Osteocyte (in vitro differentiated cells): ENCODE measurements at regions not wholly inside any gene's neighbourhood (a gene's known extent, or its start where the extent isn't known, plus 50 kb on each side); places are given as distances from the start of the nearest gene placed in this dataset.
A peak's percentile ranks its signal among the peaks of the same experiment; 100 is the strongest.

Source experiments
- DNase-seq: peaks from one replicate; pipeline ENCODE4 v3.0.0; 2021; ENCODE audit warnings: mixed read lengths; ENCODE audit not compliant: unreplicated experiment; ENCODE audit errors: extremely low spot score
- H3K27ac Mint-ChIP-seq: one replicate; pipeline ENCODE4 v1.8.0; 2021; ENCODE audit warnings: mild to moderate bottlenecking, mixed read lengths; ENCODE audit not compliant: unreplicated experiment
- H3K27me3 Mint-ChIP-seq: one replicate; pipeline ENCODE4 v1.8.0; 2021; ENCODE audit warnings: mixed read lengths; ENCODE audit not compliant: unreplicated experiment
- H3K36me3 Mint-ChIP-seq: one replicate; pipeline ENCODE4 v1.8.0; 2021; ENCODE audit warnings: mixed read lengths; ENCODE audit not compliant: unreplicated experiment
- H3K4me1 Mint-ChIP-seq: one replicate; pipeline ENCODE4 v1.8.0; 2021; ENCODE audit warnings: mixed read lengths; ENCODE audit not compliant: unreplicated experiment
- H3K4me3 Mint-ChIP-seq: one replicate; pipeline ENCODE4 v1.8.0; 2021; ENCODE audit warnings: mild to moderate bottlenecking, moderate library complexity, mixed read lengths; ENCODE audit not compliant: unreplicated experiment
- H3K9me3 Mint-ChIP-seq: one replicate; pipeline ENCODE4 v1.8.0; 2021; ENCODE audit warnings: mixed read lengths; ENCODE audit not compliant: unreplicated experiment
- TF ChIP-seq, protein P1 (sequence below): fragments of 200-600 bp; sonication (generic); IDR thresholded peaks from 2 replicates; pipeline ENCODE4 v1.5.0; 2021; ENCODE audit warnings: antibody characterized with exemption, mild to moderate bottlenecking, moderate library complexity

DNA sequence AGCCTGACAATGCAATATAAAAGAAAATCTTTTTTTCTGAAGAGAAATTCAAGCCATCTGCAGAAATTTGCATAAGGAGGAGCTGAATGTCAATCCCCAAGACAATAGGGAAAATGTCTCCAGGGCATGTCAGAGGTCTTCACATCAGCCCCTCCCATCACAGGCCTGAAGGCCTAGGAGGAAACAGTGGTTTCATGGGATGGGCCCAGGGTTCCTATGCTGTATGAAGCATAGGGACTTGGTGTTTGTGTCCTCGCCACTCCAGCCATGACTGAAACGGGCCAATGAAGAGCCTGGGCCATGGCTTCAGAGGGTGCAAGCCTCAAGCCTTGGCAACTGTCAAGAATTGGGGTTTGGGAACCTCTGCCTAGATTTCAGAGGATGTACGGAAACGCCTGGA is 883.5 kb downstream of the UQCRFS1 start:
- Mint-ChIP-seq H3K27me3 (no peaks in the 10 kb centered on the region), H3K4me1 (no peaks in the 10 kb centered on the region), H3K27ac (no peak overlapping the region), H3K36me3 (no peaks in the 10 kb centered on the region), H3K9me3 (peaks cover 5% of the 10 kb centered on the region), H3K4me3 (no peak overlapping the region)
- TF ChIP-seq, protein P1, sequence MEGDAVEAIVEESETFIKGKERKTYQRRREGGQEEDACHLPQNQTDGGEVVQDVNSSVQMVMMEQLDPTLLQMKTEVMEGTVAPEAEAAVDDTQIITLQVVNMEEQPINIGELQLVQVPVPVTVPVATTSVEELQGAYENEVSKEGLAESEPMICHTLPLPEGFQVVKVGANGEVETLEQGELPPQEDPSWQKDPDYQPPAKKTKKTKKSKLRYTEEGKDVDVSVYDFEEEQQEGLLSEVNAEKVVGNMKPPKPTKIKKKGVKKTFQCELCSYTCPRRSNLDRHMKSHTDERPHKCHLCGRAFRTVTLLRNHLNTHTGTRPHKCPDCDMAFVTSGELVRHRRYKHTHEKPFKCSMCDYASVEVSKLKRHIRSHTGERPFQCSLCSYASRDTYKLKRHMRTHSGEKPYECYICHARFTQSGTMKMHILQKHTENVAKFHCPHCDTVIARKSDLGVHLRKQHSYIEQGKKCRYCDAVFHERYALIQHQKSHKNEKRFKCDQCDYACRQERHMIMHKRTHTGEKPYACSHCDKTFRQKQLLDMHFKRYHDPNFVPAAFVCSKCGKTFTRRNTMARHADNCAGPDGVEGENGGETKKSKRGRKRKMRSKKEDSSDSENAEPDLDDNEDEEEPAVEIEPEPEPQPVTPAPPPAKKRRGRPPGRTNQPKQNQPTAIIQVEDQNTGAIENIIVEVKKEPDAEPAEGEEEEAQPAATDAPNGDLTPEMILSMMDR = no peak
- peak; percentile 23 for DNase-seq

DNA sequence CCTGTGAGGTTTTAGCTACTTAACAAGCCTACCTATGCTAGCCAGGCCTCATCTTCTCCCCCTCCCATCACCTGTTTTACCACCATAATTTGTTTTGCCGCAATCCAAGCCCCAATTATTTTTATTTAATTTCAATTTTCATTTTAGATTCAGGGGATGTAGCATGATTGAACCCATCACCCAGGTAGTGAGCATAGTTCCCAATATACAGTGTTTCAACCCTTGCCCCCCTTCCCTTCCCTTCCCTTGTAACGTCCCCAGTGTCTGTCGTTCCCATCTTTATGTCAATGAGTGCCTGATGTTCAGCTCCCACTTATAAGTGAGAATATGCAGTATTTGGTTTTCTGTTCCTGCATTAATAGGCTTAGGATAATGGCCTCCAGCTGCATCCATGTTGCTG is 885.0 kb downstream of the UQCRFS1 start:
- H3K27me3 Mint-ChIP-seq = no peaks in the 10 kb centered on the region
- H3K9me3 Mint-ChIP-seq = no peaks in the 10 kb centered on the region
- TF ChIP-seq, protein P1 = no peak

DNA sequence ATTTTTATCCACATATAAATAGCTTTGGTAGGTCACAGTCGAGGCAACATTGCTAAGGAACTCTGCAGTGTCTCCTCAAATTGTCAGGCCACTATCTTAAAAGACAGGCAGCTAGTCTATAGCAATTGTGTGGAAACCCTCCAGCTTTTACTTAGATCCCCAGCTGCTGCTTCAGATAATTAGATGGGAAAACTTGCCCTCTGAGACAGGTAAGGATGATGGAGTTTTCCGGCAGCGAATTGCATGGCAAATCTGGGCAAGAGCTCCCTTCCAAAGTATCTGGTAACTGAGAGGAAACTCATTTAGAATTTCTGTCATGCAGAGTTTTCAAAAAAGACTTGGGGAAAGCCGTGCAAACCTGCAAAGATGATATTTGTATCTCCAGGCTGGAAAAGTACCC is 886.2 kb downstream of the UQCRFS1 start:
- Mint-ChIP-seq H3K9me3 (no peaks in the 10 kb centered on the region), H3K27ac (no peak overlapping the region), H3K4me1 (no peaks in the 10 kb centered on the region), H3K36me3 (no peaks in the 10 kb centered on the region), H3K4me3 (no peak overlapping the region), H3K27me3 (no peaks in the 10 kb centered on the region)
- TF ChIP-seq, protein P1 = no peak
- no peak for DNase-seq

More for the DNA sequence above, 885.0 kb downstream of the UQCRFS1 start:
- Mint-ChIP-seq H3K4me1 (no peaks in the 10 kb centered on the region), H3K4me3 (no peak overlapping the region), H3K27ac (no peak overlapping the region), H3K36me3 (no peaks in the 10 kb centered on the region)
- DNase-seq = no peak

DNA sequence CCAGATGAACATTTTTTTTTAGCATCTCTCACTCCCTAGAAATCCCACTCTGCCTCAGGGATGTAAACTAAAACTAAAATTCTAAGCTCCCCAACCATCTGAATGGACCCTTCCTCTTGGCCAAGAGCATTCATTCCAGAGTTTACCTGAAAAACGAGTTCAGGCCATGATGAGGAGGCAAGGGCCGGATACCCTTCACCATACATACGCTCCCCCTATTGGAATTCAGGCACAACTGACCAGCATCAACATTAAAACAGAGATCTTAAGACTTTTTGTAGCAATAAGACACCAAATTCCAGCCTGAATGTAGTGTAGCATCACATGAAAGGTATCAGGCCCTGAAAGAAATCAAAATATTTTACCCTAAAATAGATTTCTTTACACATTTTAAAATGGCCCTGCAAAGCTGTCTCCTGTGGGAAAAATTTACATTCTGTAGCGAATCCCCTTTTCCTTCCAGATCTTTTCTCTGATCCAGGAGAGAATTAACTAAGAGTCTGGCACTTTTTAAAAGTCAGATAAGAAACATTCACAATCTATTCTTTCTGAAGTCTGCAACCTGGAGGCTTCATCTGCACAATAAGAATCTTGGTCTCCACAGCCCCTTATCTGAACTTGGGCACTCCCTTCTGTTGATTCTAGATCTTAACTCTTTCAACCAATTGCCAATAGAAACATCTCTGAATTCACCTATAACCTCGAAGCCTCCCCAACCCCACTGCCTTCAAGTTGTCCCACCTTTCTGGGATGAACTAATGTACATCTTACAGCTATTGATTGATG is 888.5 kb downstream of the UQCRFS1 start:
- TF ChIP-seq, protein P1 = no peak
- Mint-ChIP-seq H3K27ac (no peak overlapping the region), H3K4me3 (no peak overlapping the region), H3K36me3 (no peaks in the 10 kb centered on the region), H3K4me1 (no peaks in the 10 kb centered on the region), H3K9me3 (no peaks in the 10 kb centered on the region), H3K27me3 (no peaks in the 10 kb centered on the region)
- no peak for DNase-seq

DNA sequence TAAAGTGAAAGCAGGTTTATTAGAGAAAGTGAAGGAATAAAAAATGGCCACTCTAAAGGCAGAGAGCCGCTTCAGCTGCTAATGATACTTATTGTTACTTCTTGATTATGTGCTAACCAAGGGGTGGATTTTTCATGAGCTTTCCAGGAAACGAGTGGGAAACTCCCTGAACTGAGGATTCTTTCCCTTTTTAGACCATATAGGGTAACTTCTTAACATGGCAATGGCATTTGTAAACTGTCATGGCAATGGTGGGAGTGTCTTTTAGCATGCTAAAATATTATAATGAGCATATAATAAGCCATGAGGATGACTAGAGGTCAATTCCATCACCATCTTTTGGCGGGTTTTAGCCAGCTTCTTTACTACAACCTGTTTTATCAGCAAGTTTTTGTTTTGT is 890.0 kb downstream of the UQCRFS1 start:
- DNase-seq = no peak
- Mint-ChIP-seq H3K36me3 (no peaks in the 10 kb centered on the region), H3K4me3 (no peak overlapping the region), H3K9me3 (no peaks in the 10 kb centered on the region), H3K27me3 (no peaks in the 10 kb centered on the region), H3K27ac (no peak overlapping the region), H3K4me1 (no peaks in the 10 kb centered on the region)
- TF ChIP-seq, protein P1 = no peak
